Kidney (tissue), 13 donors: ENCODE measurements at regions not wholly inside any gene's neighbourhood (a gene's known extent, or its start where the extent isn't known, plus 50 kb on each side); places are given as distances from the start of the nearest gene placed in this dataset.

Experiments
- DNase-seq, 5 donors: peaks; one replicate each; pipeline ENCODE4 v3.0.0-alpha.2; 2013 to 2020
- FAIRE-seq: peaks from 2 replicates; lab custom pipeline; 2012; peaks lifted over from hg19 to GRCh38; lab: Jason Lieb, UNC
- H3K27ac ChIP-seq, 2 donors: one replicate each; pipeline ENCODE4 v1.7.0; 2013; ENCODE audit warnings: low read depth in 2 of 2, low read length in 2 of 2, inconsistent platforms in 1 of 2
- H3K27me3 ChIP-seq: one replicate; pipeline ENCODE4 v1.7.1; 2013; ENCODE audit warnings: low read length, inconsistent platforms; ENCODE audit not compliant: control insufficient read depth, insufficient read depth
- H3K36me3 ChIP-seq, 3 donors: one replicate each; pipeline versions ENCODE4 v1.7.0 to v1.7.1; 2013; ENCODE audit warnings: low read length in 3 of 3, control low read depth in 1 of 3, inconsistent platforms in 1 of 3; ENCODE audit not compliant: insufficient read depth in 3 of 3, control insufficient read depth in 2 of 3
- H3K4me1 ChIP-seq, 3 donors: one replicate each; pipeline versions ENCODE4 v1.7.0 to v1.7.1; 2013; ENCODE audit warnings: low read length in 3 of 3, inconsistent platforms in 1 of 3, low read depth in 1 of 3; ENCODE audit not compliant: control insufficient read depth in 2 of 3, insufficient read depth in 2 of 3
- H3K4me3 ChIP-seq, 3 donors: one replicate each; pipeline versions ENCODE4 v1.7.0 to v1.8.1; 2013; ENCODE audit warnings: low read length in 3 of 3, control low read depth in 1 of 3, inconsistent platforms in 1 of 3
- H3K9ac ChIP-seq, 3 donors: one replicate each; pipeline versions ENCODE4 v1.7.0 to v1.7.1; 2013; ENCODE audit warnings: low read length in 3 of 3, control low read depth in 1 of 3, inconsistent platforms in 1 of 3
- H3K9me3 ChIP-seq, 3 donors: one replicate each; pipeline versions ENCODE4 v1.7.0 to v1.7.1; 2013; ENCODE audit warnings: low read length in 3 of 3, control low read depth in 1 of 3, inconsistent platforms in 1 of 3; ENCODE audit not compliant: control insufficient read depth in 2 of 3, insufficient read depth in 1 of 3
- CTCF ChIP-seq: IDR thresholded peaks from 3 replicates; pipeline ENCODE4 v1.5.1; 2012; ENCODE audit warnings: mild to moderate bottlenecking, moderate library complexity, borderline replicate concordance; ENCODE audit not compliant: insufficient read depth; ENCODE audit errors: extremely low read depth
- intact Hi-C: fragments of 100-400 bp; cut with DNase I; formaldehyde crosslinking; loops from one replicate; pipeline ENCODE4 v1.11.1; 2022
- donor health status: control.
- donor health status: control.
- donor health status: control.
- donor health status: control.
- donor health status: control.
- donor health status: DM: yes; HTN: yes; CAD: no.
- donor health status: Normal renal cell carcinoma (clear cell type).

- Histone ChIP-seq H3K4me1 (no peaks in the 10 kb centered on the region), H3K9me3 (no peaks in the 10 kb centered on the region), H3K4me3 (no peak overlapping the region), H3K27me3 (no peaks in the 10 kb centered on the region), H3K9ac (no peak overlapping the region), H3K27ac (no peak overlapping the region), H3K36me3 (no peaks in the 10 kb centered on the region)
- TF ChIP-seq CTCF = no peak
- intact Hi-C loops = no loop called here
- DNase-seq = no peak
- FAIRE-seq = no peak
Observed at GRCh38 chr12:70971001-70971794, 50.7 kb upstream of the PTPRR start.
